Femur (tissue), 1 donor: ENCODE measurements at regions not wholly inside any gene's neighbourhood (a gene's known extent, or its start where the extent isn't known, plus 50 kb on each side); places are given as distances from the start of the nearest gene placed in this dataset.
"Not testable (repeated sequence)": the region's sequence is repeated elsewhere in the genome, so short reads cannot be mapped to it uniquely, and the experiment has no call there.

Source experiments
- DNase-seq: peaks from one replicate; pipeline ENCODE4 v3.0.0-alpha.2; 2017

- not testable (repeated sequence) for DNase-seq
Observed at GRCh38 chr2:33906129-33906528, 307.0 kb upstream of the FAM98A start.

- no peak for DNase-seq
Observed at GRCh38 chr2:33904801-33905200, 305.7 kb upstream of the FAM98A start.

- no peak for DNase-seq
Observed at GRCh38 chr2:33903701-33904100, 304.6 kb upstream of the FAM98A start.

- no peak for DNase-seq
Observed at GRCh38 chr2:33903215-33903614, 304.1 kb upstream of the FAM98A start.

DNA sequence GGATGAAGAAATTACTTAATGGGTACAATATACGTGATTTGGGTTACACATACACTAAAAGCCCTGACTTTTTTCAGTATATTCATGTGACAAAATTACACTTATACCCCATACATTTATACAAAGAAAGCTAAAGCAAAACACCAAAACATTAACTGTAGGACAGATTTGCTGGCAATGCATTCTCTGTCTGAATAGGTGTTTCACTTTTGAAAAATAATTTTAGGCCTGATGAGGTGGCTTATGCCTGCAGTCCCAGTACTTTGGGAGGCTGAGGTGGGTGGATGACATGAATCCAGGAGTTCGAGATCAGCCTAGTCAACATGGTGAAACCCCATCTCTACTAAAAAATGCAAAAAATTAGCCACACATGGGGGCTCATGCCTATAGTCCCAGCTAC, 301.5 kb upstream of the FAM98A start:
- DNase-seq = no peak

GRCh38 chr2:33897741-33898140, 298.6 kb upstream of the FAM98A start:
- DNase-seq = no peak

DNA sequence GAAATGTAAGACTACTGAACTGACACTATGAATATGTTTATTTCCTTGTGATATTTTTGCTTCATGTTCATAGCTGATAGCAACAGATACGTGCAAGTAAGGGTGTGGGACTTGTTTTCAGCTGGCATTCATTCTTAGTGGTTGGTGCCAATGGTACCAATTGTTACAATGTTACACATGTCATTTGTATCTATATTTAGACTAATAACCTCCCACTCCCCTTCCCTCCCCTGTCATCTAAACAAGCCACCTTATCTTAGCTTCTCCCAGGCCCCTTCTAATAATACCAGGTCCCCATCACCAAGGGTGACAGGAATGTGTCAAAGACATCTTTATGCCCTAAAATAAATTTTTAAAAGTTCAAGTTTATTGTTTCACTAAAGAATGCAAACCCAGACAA, 294.7 kb upstream of the FAM98A start:
- no peak for DNase-seq

DNA sequence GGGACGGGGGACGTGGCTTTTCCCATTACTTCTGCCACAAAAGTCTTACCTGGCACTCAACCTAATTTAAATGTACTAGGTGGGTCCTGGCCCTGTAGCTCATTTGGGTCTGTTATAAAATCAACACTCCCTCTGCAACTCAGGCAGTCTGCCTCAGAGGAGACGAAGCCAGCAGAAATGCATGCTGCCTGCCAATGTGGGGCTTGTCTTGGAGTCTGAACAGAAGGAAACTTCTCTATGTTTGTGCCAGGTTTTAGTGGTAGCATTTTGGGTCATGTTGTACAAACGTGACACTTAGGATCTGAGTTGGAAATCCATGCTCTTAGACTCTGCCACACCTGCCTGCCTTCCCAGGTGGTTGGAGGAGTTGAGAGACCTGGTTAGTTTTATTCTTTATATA, 292.5 kb upstream of the FAM98A start:
- peak; percentile 20 for DNase-seq

DNA sequence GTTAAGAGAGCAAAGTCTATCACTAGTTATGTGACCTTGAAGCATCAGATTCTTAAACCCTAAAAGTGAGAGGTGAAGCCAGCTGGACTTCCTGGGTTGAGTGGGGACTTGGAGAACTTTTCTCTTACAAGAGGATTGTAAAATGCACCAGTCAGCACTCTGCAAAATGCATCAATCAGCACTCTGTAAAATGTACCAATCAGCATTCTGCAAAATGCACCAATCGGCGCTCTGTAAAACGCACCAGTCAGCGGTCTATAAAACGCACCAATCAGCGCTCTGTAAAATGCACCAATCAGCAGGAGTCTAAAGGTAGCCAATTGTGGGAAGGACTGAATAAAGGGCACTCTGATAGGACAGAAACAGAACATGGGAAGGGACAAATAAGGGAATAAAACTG, 291.6 kb upstream of the FAM98A start:
- no peak for DNase-seq

DNA sequence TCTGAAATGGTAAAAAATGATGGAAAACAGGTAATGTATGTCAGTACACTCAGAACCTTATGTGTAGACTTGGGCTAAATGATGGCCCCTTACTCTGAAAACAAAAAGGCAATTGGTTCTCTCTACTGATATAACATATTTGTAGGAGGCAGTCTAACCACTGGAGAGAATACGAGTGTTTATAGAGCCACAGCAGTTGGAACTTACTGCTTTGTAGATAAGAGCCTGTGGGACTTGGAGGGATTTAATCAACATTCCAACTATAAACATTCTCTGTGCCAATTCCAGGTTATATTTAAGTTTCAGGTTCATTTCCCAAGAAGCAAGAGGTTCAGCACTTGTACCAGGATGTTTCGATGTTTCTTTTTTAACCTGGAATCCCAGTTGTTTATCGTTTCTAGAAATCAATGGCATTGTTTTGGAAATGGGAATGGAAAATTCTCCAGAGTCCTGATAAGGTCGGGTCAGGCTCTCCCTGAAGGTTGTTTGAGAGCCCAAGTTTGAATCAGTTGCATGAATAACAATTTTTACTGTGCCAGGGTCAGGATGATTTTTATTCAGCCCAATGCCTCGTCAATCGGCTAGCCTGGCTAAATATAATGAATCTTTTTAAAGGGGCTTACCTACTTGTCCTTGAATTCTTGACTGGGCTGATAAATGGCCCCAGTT, 278.4 kb upstream of the FAM98A start:
- no peak for DNase-seq

DNA sequence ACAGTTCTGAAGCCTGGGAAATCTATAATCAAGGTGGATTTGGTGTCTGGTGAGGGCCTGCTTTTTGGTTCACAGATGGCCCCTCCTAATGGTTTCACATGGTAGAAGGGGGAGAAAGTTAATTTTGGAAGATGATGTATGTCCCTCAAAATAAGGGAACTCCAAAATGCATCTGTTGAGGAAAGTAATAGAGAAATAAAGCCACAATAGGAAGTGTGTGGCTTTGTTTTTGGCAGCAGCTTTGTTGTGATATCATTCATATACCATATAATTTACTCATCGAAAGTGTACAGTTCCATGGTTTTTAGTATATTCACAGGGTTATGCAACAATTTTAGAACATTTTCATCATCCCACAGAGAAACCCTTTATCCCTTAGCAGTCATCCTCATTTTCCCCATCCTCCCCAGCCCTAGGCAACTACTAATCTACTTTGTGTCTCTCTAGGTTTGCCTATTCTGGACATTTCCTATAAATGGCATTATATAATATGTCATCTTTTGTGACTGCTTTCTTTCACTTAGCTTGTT, 274.0 kb upstream of the FAM98A start:
- DNase-seq = no peak

- DNase-seq = peak; percentile 31
Observed at GRCh38 chr2:33859811-33860461, 260.8 kb upstream of the FAM98A start.

GRCh38 chr2:33859176-33859575, 260.1 kb upstream of the FAM98A start:
- DNase-seq = no peak

DNA sequence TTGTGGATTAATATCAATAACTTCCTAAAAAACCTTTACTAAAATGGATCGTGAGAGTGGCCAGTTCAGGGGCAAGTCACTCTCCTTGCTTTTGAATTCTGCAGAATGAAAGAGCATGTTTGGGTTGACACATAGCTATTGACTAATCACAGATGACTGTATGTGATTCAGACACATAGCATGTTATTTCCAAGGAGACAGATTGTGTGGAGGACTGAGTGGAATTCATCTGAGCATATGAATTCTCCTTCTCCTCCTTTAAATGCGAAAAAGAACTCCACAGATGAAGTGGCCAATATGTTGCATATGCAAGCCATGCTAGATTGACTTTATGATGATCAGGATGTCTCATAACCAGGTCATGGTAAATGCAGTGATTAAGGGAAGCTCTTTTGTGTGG, 249.4 kb upstream of the FAM98A start:
- DNase-seq = no peak

DNA sequence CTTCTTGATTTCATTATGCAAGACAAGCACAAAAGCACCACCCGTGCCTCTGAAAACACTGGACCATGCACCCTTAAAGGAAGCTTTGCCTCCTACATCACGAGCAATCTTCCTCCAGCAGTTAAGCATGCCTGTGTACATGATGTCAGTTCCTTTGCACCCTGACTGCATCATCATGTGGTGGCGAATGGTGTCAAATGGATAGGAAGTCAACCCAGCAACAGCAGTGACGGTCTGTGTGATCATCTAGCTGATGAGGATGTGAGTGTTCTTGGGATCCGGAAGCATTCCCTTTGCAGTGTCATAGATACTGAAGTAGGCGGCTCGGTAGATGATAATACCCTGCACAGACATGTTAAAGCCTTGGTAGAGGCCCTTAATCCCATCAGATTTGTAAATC, 240.7 kb upstream of the FAM98A start:
- DNase-seq = no peak

- DNase-seq = no peak
Observed at GRCh38 chr2:33836628-33837027, 237.5 kb upstream of the FAM98A start.

DNA sequence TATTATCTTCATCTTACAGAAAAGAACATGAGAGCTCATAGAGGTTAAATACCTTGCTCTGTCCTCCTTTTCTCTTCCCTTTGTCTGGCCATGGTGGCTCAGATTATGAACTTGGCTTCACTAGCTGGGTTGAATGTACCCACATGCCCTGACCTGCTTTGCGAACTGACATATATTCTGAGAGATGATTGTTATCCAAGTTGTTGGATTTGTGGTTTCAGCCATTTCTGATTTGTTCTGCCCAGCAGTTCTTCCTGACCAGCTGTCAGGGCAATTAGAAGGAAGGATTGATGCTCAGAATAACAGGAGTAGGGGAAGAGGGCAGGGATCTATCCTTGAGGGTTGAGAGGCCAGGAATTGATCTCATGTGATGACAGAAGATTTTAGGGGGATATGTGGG, 236.8 kb upstream of the FAM98A start:
- no peak for DNase-seq

- no peak for DNase-seq
Observed at GRCh38 chr2:33822964-33823363, 223.9 kb upstream of the FAM98A start.

DNA sequence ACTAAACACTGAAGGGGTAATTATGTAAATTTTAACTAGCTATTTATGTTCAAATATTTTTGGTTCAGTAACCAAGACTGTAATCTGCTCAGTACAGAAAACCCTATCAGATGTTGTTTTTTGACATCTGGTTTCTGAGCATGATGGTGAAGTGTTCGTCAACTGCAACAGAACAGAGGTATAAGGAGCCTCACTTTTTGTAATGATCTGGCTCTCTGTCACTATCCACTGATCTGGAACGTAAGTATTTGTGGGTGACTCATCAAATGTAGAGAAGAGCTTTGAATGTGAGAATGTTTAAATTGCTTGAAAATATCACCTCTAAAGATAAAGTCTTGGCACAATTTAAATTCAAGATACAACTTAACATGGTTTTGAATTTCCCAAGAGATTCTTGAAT, 213.6 kb upstream of the FAM98A start:
- DNase-seq = no peak

DNA sequence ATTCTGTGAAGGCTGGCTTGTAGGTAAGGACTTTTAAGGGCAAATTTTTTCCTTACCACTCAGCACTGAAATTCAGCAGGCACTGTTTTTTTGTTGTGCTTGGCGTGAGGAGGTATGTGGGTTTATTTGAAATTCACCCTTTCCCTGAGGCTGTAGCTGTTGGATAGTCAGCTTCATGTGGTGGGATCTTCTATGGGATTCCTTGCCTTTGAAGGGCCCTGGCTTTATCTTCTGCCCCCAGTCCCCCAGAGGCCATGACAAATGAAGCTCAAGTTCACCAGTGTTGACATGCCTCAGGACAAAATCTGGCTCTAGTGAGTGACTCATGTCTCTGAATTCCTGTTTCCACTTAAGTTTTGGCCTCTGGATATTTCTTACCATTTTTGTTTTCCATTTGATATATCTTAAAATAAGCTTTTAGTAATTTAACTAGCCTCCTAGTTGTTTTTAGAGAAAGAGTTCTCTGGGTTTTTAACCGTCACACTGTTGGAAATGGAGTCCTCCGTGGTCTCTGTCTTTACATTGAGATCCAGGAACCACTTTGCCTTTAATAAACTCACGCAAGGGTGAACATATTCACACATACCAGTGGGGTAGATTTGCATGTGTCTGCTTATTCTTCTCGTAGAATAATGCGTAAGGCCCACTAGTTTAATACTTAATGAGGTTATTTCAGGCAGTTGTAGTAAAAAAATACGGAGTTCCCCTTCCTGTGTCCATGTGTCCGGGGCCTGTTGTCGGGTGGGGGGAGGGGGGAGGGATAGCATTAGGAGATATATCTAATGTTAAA, 211.1 kb upstream of the FAM98A start:
- DNase-seq = no peak

DNA sequence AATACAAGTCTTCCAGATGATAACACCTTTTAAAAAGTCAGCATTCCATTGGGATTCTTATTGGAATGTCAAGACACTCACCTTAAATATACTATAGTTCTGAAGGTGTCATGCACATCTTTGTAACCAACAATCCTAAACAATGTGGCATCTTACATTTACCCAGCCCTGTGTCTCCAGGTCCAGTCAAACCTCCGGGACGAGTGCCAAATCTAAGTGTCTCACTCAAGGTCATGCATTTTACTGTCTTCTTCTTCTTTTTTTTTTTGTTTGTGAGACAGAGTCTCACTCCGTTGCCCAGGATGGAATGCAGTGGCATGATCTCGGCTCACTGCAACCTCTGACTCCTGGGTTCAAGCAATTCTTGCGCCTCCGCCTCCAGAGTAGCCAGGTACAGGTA, 206.9 kb upstream of the FAM98A start:
- DNase-seq = no peak

- no peak for DNase-seq
Observed at GRCh38 chr2:33804155-33804554, 205.1 kb upstream of the FAM98A start.

DNA sequence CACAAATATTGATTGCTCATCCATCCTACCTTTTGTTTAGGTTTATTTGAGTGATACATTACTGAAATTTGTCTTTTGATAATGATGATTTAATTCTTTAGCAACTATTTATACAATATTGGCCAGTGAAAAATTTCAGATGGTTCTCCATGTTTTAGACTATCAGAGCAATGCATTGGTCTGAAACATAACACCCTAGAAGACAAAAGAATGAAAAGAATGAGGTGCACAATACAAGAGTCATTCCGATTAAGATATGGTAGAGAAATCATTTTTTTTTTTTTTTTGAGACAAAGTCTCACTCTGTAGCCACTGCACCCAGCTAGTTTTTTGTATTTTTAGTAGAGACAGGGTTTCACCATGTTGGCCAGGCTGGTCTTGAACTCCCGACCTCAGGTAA, 197.4 kb upstream of the FAM98A start:
- no peak for DNase-seq

DNA sequence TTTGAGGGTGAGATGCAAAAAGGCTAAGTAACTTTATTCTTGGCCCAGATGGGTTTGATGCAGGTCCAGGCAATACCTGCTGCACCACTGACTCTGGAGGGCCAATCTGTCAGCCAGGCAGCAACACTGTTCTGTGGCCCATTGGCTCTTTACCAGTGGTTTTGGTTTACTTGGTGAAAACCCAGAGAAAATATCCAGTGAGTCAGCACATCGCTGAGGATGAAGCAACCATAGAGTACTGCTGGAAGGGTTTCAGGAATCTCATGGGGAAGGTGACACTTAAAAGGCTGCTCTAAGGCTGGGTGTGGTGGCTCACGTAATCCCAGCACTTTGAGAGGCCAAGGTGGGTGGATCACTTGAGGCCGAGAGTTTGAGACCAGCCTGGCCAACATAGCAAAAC, 192.5 kb upstream of the FAM98A start:
- DNase-seq = no peak
